PFSK-1 (cell line): ENCODE measurements at regions not wholly inside any gene's neighbourhood (a gene's known extent, or its start where the extent isn't known, plus 50 kb on each side); places are given as distances from the start of the nearest gene placed in this dataset.

Experiments used
- FOXP2 ChIP-seq: optimal IDR thresholded peaks from 2 replicates; pipeline ENCODE3; 2011; ENCODE audit warnings: borderline replicate concordance, control low read depth, inconsistent platforms; ENCODE audit not compliant: insufficient read depth; ENCODE audit errors: extremely low read length, extremely low read depth
- POLR2AphosphoS5 ChIP-seq: IDR thresholded peaks from 2 replicates; pipeline ENCODE4 v1.6.1; 2012; ENCODE audit warnings: low read depth, mild to moderate bottlenecking, control low read depth, low read length, moderate library complexity
- SIN3A ChIP-seq: IDR thresholded peaks from 2 replicates; pipeline ENCODE4 v1.6.1; 2012; ENCODE audit warnings: mild to moderate bottlenecking, low read length, moderate library complexity, borderline replicate concordance; ENCODE audit not compliant: insufficient read depth
- TAF1 ChIP-seq: IDR thresholded peaks from 2 replicates; pipeline ENCODE4 v1.6.1; 2012; ENCODE audit warnings: low read length, control low read depth, borderline replicate concordance; ENCODE audit not compliant: insufficient read depth
- TF ChIP-seq, protein P1 (sequence below), 2 experiments: IDR thresholded peaks; 2 replicates each; pipeline versions ENCODE4 v1.6.1 to v1.8.0; 2011 to 2012; ENCODE audit warnings: low read depth in 2 of 2, low read length in 2 of 2, control low read depth in 1 of 2, inconsistent platforms in 1 of 2, mild to moderate bottlenecking in 1 of 2, moderate library complexity in 1 of 2; ENCODE audit not compliant: insufficient read depth in 1 of 2

DNA sequence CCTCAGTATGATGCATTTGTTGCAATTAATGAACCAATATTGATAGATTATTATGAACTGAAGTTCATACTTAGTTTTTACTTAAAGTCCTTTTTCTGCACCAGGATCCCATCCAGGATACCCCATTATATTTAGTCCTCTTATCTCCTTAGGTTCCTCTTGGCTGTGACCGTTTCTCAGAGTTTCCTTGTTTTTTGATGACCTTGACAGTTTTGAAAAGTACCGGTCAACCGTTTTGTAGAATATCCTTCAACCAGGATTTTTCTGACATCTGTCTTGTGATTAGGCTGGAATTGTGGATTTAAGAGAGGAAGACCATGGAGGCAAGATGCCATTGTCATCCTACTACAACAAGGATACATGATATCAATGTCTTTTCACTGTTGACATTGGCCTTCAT is 98.0 kb upstream of the F13A1 start:
- TF ChIP-seq POLR2AphosphoS5 (no peak), TAF1 (no peak), FOXP2 (no peak), SIN3A (no peak)
- TF ChIP-seq, protein P1, sequence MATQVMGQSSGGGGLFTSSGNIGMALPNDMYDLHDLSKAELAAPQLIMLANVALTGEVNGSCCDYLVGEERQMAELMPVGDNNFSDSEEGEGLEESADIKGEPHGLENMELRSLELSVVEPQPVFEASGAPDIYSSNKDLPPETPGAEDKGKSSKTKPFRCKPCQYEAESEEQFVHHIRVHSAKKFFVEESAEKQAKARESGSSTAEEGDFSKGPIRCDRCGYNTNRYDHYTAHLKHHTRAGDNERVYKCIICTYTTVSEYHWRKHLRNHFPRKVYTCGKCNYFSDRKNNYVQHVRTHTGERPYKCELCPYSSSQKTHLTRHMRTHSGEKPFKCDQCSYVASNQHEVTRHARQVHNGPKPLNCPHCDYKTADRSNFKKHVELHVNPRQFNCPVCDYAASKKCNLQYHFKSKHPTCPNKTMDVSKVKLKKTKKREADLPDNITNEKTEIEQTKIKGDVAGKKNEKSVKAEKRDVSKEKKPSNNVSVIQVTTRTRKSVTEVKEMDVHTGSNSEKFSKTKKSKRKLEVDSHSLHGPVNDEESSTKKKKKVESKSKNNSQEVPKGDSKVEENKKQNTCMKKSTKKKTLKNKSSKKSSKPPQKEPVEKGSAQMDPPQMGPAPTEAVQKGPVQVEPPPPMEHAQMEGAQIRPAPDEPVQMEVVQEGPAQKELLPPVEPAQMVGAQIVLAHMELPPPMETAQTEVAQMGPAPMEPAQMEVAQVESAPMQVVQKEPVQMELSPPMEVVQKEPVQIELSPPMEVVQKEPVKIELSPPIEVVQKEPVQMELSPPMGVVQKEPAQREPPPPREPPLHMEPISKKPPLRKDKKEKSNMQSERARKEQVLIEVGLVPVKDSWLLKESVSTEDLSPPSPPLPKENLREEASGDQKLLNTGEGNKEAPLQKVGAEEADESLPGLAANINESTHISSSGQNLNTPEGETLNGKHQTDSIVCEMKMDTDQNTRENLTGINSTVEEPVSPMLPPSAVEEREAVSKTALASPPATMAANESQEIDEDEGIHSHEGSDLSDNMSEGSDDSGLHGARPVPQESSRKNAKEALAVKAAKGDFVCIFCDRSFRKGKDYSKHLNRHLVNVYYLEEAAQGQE (IDR thresholded peaks at IDR 0.05; ENCODE audit: insufficient read depth in 1 of 2, low read depth in 2 of 2, low read length in 2 of 2), result no peak

DNA sequence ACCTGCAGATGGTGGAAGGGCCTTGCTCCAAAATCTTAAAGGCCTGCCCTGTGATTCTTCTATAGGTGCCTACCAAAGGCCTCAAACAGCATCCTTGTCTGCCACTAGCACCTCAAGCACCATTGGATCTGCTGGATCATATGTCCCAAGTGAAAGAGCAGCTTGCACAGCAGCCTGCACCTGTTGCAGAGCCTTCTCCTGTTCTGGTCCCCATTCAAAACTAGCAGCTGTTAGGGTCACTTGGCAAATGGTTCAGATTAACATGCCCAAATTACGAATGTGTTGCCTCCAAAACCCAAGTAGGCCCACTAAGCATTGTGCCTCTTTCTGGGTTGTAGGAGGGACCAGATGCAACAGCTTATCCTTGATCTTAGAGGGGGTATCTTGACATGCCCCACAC is 99.6 kb upstream of the F13A1 start:
- TF ChIP-seq FOXP2 (no peak), TAF1 (no peak), POLR2AphosphoS5 (no peak), SIN3A (no peak)
- TF ChIP-seq, protein P1 (IDR thresholded peaks at IDR 0.05; ENCODE audit: insufficient read depth in 1 of 2, low read depth in 2 of 2, low read length in 2 of 2), result no peak

- no peak for TF ChIP-seq FOXP2
- no peak for TF ChIP-seq SIN3A
- TF ChIP-seq TAF1, result no peak
- TF ChIP-seq, protein P1 (IDR thresholded peaks at IDR 0.05; ENCODE audit: insufficient read depth in 1 of 2, low read depth in 2 of 2, low read length in 2 of 2), result no peak
- TF ChIP-seq POLR2AphosphoS5, result no peak
These were observed 113.7 kb upstream of the F13A1 start for GRCh38 chr6:6434151-6434550.

DNA sequence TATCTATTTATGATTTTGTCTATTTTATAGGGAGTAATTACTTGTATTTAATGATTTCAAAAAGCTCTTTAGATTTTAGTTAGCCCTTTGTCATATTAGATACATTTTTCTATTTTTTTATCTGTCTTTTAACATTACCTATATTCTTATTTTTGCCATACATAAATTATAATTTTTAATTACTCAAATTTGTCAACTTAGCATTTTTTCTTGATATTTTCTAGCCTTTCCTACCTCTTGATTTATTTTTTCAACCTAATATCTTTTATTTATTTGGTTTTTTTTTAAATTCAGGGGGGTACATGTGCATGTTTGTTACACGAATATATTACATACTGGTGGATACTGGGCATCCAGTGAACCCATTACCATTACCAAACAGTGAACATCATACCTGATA is 114.3 kb upstream of the F13A1 start:
- no peak for TF ChIP-seq POLR2AphosphoS5
- TF ChIP-seq, protein P1 (IDR thresholded peaks at IDR 0.05; ENCODE audit: insufficient read depth in 1 of 2, low read depth in 2 of 2, low read length in 2 of 2), result no peak
- no peak for TF ChIP-seq FOXP2
- no peak for TF ChIP-seq TAF1
- no peak for TF ChIP-seq SIN3A

DNA sequence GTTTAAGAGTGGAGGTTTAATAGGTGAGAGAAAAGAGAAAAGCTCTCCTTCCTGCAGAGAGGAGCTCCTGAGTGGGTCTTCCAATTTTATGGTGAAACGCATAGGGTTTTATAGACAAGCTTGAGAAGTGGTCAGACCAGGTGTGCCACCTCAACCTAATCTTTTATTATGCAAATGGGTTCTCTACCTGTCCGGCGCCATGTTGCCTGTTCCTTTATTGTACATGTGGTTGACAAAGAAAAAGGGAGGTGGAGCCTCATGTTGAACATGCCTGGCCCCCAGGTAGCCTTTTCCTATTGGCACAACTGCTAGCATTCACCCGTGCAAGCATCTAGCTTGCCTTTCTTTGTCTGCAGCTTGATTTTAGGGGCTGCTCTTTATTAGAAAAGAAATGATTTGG is 115.9 kb upstream of the F13A1 start:
- TF ChIP-seq SIN3A, result no peak
- no peak for TF ChIP-seq POLR2AphosphoS5
- TF ChIP-seq TAF1, result no peak
- no peak for TF ChIP-seq FOXP2
- TF ChIP-seq, protein P1 (IDR thresholded peaks at IDR 0.05; ENCODE audit: insufficient read depth in 1 of 2, low read depth in 2 of 2, low read length in 2 of 2), result no peak
